Right lobe of liver (tissue), 6 donors: ENCODE measurements at regions not wholly inside any gene's neighbourhood (a gene's known extent, or its start where the extent isn't known, plus 50 kb on each side); places are given as distances from the start of the nearest gene placed in this dataset.

Experiments
- ATAC-seq, 4 donors: fragments of 200-7000 bp; cut with Tn5 transposase; one replicate each; pipeline ENCODE4 v1.9.1; 2020; ENCODE audit warnings: mild to moderate bottlenecking in 4 of 4, moderate library complexity in 4 of 4
- DNase-seq, 3 donors: peaks; one replicate each; pipeline ENCODE4 v3.0.0-alpha.2; 2020
- H3K27ac ChIP-seq, 3 donors: fragments of 200-600 bp; one replicate each; pipeline ENCODE4 v1.8.0; 2022
- H3K27me3 ChIP-seq, 2 donors: fragments of 200-600 bp; one replicate each; pipeline ENCODE4 v1.8.0; 2022
- H3K36me3 ChIP-seq, 4 donors: fragments of 200-600 bp; sonication (generic) in 1 of 4; one replicate each; pipeline versions ENCODE4 v1.5.1 to v1.8.0; 2017 to 2022; ENCODE audit warnings: control low read depth in 1 of 4
- H3K4me1 ChIP-seq, 4 donors: fragments of 200-600 bp; sonication (generic) in 1 of 4; one replicate each; pipeline versions ENCODE4 v1.5.1 to v1.8.0; 2017 to 2022; ENCODE audit warnings: control low read depth in 1 of 4
- H3K4me3 ChIP-seq, 3 donors: fragments of 200-600 bp; one replicate each; pipeline ENCODE4 v1.8.0; 2022
- H3K9me3 ChIP-seq, 4 donors: fragments of 200-600 bp; sonication (generic) in 1 of 4; one replicate each; pipeline versions ENCODE4 v1.5.1 to v1.8.0; 2017 to 2022; ENCODE audit warnings: control low read depth in 1 of 4
- POLR2A ChIP-seq: fragments of 450-650 bp; IDR thresholded peaks from one replicate; pipeline ENCODE4 v1.6.1; 2017; ENCODE audit warnings: antibody characterized with exemption, mild to moderate bottlenecking
- WGBS: methylation state at CpG from one replicate; pipeline ENCODE4 v1.1.6; 2018; ENCODE audit warnings: low coverage, low lambda C conversion rate; ENCODE audit not compliant: insufficient coverage; ENCODE audit errors: missing lambda C conversion rate; 5-methylcytosine and 5-hydroxymethylcytosine counted together
- intact Hi-C, 2 donors: fragments of 100-400 bp; cut with DNase I; formaldehyde crosslinking; loops; one replicate each; pipeline versions ENCODE4 v1.11.2 to v1.14.1; 2022
- TF ChIP-seq, protein P1 (sequence below), 4 donors: fragments of 200-600 bp in 3 of 4; fragments of 450-650 bp in 1 of 4; IDR thresholded peaks; one replicate each; pipeline versions ENCODE4 v1.5.1 to v1.8.0; 2016 to 2022; ENCODE audit warnings: antibody characterized with exemption in 4 of 4, mild to moderate bottlenecking in 2 of 4
- donor health status: DM: no; HTN: yes; CAD: no.
- donor health status: DM: no; HTN: no; CAD: no.
- donor health status: DM: no; HTN: no; CAD: no.
- donor health status: DM: no; HTN: yes; CAD: no.
- donor health status: DM: no; HTN: yes; CAD: no.

- H3K27me3 ChIP-seq = no peaks in the 10 kb centered on the region
- intact Hi-C loops = no loop called here
- no peak for DNase-seq
- no peaks in the 10 kb centered on the region for H3K4me1 ChIP-seq
- WGBS = 44% methylated on average over 2 of the region's 5 CpGs
- no peaks in the 10 kb centered on the region for H3K9me3 ChIP-seq
- H3K36me3 ChIP-seq = no peaks in the 10 kb centered on the region
- TF ChIP-seq POLR2A = no peak
- TF ChIP-seq, protein P1, sequence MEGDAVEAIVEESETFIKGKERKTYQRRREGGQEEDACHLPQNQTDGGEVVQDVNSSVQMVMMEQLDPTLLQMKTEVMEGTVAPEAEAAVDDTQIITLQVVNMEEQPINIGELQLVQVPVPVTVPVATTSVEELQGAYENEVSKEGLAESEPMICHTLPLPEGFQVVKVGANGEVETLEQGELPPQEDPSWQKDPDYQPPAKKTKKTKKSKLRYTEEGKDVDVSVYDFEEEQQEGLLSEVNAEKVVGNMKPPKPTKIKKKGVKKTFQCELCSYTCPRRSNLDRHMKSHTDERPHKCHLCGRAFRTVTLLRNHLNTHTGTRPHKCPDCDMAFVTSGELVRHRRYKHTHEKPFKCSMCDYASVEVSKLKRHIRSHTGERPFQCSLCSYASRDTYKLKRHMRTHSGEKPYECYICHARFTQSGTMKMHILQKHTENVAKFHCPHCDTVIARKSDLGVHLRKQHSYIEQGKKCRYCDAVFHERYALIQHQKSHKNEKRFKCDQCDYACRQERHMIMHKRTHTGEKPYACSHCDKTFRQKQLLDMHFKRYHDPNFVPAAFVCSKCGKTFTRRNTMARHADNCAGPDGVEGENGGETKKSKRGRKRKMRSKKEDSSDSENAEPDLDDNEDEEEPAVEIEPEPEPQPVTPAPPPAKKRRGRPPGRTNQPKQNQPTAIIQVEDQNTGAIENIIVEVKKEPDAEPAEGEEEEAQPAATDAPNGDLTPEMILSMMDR (IDR thresholded peaks at IDR 0.05) = no peak
- ATAC-seq = no peak
- H3K27ac ChIP-seq = no peak overlapping the region
- H3K4me3 ChIP-seq = no peak overlapping the region
Measured at GRCh38 chr11:97751405-97751804, 1269.3 kb upstream of the CNTN5 start.

- H3K9me3 ChIP-seq = no peaks in the 10 kb centered on the region
- WGBS = 67% methylated on average over 1 of the region's 2 CpGs
- H3K27ac ChIP-seq = no peak overlapping the region
- ATAC-seq = no peak
- H3K27me3 ChIP-seq = no peaks in the 10 kb centered on the region
- H3K36me3 ChIP-seq = no peaks in the 10 kb centered on the region
- no peak for TF ChIP-seq POLR2A
- TF ChIP-seq, protein P1 (IDR thresholded peaks at IDR 0.05) = no peak
- intact Hi-C loops = no loop called here
- no peaks in the 10 kb centered on the region for H3K4me1 ChIP-seq
- no peak overlapping the region for H3K4me3 ChIP-seq
- no peak for DNase-seq
Measured at GRCh38 chr11:97751952-97752351, 1268.8 kb upstream of the CNTN5 start.

DNA sequence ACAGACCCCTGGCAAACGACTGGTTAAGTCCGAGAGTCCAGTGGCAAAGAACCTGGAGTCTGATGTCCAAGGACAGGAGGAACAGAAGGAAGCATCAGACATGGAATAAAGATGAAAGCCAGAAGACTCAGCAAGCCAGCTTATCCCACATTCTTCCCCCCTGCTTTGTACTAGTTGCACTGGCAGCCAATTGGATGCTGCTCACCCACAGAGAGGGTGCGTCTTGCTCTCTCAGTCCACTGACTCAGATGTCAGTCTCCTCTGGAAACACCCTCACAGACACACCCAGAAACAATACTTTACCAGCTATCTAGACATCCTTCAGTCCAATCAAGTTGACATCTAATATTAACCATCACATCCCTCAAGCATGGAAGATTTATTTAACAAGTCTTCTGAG lies 1265.8 kb upstream of the CNTN5 start:
- H3K27me3 ChIP-seq = no peaks in the 10 kb centered on the region
- intact Hi-C loops = no loop called here
- no peaks in the 10 kb centered on the region for H3K4me1 ChIP-seq
- H3K9me3 ChIP-seq = no peaks in the 10 kb centered on the region
- no peaks in the 10 kb centered on the region for H3K36me3 ChIP-seq
- DNase-seq = no peak
- 27% methylated on average over 3 of the region's 3 CpGs for WGBS
- H3K4me3 ChIP-seq = no peak overlapping the region
- TF ChIP-seq, protein P1 (IDR thresholded peaks at IDR 0.05) = no peak
- no peak overlapping the region for H3K27ac ChIP-seq
- no peak for ATAC-seq

DNA sequence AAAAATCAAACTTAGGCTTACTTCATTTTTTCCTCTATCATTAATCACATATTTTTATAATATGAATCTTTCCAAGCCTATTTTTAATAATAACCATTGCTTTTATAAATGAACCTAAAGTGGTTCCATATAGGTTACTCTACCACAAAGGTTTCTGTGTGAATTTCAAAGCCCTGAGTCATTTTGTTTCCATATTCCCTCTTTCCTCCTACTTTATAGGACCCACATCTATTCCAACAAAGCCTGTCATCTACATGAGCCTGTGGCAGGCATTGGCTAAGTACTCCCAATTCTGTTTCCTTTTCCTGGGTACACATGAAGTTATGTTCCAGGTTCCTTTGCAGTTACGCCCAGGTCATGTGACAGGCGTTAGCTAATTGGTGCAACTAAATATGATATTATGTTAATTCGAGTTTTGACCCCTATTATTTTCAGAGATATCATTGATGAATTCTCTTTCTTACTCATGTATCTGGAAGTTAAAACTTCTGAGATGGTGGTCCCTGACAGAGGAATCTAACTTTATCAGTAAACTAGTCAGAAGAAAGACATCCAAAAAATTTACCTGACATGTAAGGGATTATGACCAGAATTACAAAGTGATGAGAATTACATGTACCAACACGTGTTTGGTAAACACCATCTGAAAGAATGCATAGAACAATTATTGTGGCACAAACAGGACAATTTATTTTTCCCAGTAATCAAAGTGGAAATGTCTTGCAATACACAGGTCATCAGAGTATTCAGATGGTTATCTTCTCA lies 1264.0 kb upstream of the CNTN5 start:
- no peaks in the 10 kb centered on the region for H3K27me3 ChIP-seq
- no peak for DNase-seq
- intact Hi-C loops = no loop called here
- 45% methylated on average over 4 of the region's 4 CpGs for WGBS
- no peak overlapping the region for H3K27ac ChIP-seq
- no peaks in the 10 kb centered on the region for H3K9me3 ChIP-seq
- no peak for ATAC-seq
- H3K4me1 ChIP-seq = no peaks in the 10 kb centered on the region
- no peak for TF ChIP-seq POLR2A
- TF ChIP-seq, protein P1 (IDR thresholded peaks at IDR 0.05) = no peak
- H3K4me3 ChIP-seq = no peak overlapping the region
- no peaks in the 10 kb centered on the region for H3K36me3 ChIP-seq
